ENCODE measurements at regions not wholly inside any gene's neighbourhood (a gene's known extent, or its start where the extent isn't known, plus 50 kb on each side); places are given as distances from the start of the nearest gene placed in this dataset.

GRCh38 chr20:61066526-61066925 is 185.5 kb upstream of the CDH4 start:
- Histone ChIP-seq H3K36me3 (ENCODE audit: insufficient read depth, low read length) (no peaks in the 10 kb centered on the region), H3K9me3 (ENCODE audit: low read length) (no peaks in the 10 kb centered on the region), H3K4me1 (ENCODE audit: insufficient read depth, low read length) (no peaks in the 10 kb centered on the region), H3K4me3 (ENCODE audit: low read length) (no peak overlapping the region), H3K27me3 (ENCODE audit: insufficient read depth, low read length, poor library complexity, severe bottlenecking) (no peaks in the 10 kb centered on the region), H3K27ac (ENCODE audit: low read depth, low read length) (no peak overlapping the region)
- H3K9me3 Mint-ChIP-seq, result peaks cover 0 to 4% (median 0%) of the 10 kb centered on the region in 5 donors
- no peaks in the 10 kb centered on the region for H3K36me3 Mint-ChIP-seq
- no peak overlapping the region for H3K27ac Mint-ChIP-seq
- POLR2A ChIA-PET, result no interaction called here
- no peaks in the 10 kb centered on the region for H3K27me3 Mint-ChIP-seq
- CTCF ChIA-PET, result no interaction called here
- no peak for DNase-seq
- H3K4me3 Mint-ChIP-seq, result no peak overlapping the region
- H3K4me1 Mint-ChIP-seq, result no peaks in the 10 kb centered on the region

- no peak overlapping the region for H3K27ac Mint-ChIP-seq
- H3K4me3 ChIP-seq (ENCODE audit: low read length), result no peak overlapping the region
- no peak overlapping the region for H3K27ac ChIP-seq (ENCODE audit: low read depth, low read length)
- POLR2A ChIA-PET, result no interaction called here
- no peaks in the 10 kb centered on the region for H3K36me3 Mint-ChIP-seq
- H3K4me1 Mint-ChIP-seq, result no peaks in the 10 kb centered on the region
- H3K9me3 ChIP-seq (ENCODE audit: low read length), result no peaks in the 10 kb centered on the region
- H3K27me3 Mint-ChIP-seq, result no peaks in the 10 kb centered on the region
- H3K9me3 Mint-ChIP-seq, result peaks cover 0 to 4% (median 0%) of the 10 kb centered on the region in 5 donors
- DNase-seq, result no peak
- H3K27me3 ChIP-seq (ENCODE audit: insufficient read depth, low read length, poor library complexity, severe bottlenecking), result no peaks in the 10 kb centered on the region
- CTCF ChIA-PET, result no interaction called here
- H3K36me3 ChIP-seq (ENCODE audit: insufficient read depth, low read length), result no peaks in the 10 kb centered on the region
- H3K4me3 Mint-ChIP-seq, result no peak overlapping the region
- no peaks in the 10 kb centered on the region for H3K4me1 ChIP-seq (ENCODE audit: insufficient read depth, low read length)
Observed at GRCh38 chr20:61067221-61067620, 184.8 kb upstream of the CDH4 start.

- Histone ChIP-seq H3K4me3 (ENCODE audit: low read length) (no peak overlapping the region), H3K9me3 (ENCODE audit: low read length) (no peaks in the 10 kb centered on the region), H3K36me3 (ENCODE audit: insufficient read depth, low read length) (no peaks in the 10 kb centered on the region), H3K27ac (ENCODE audit: low read depth, low read length) (no peak overlapping the region), H3K27me3 (ENCODE audit: insufficient read depth, low read length, poor library complexity, severe bottlenecking) (no peaks in the 10 kb centered on the region), H3K4me1 (ENCODE audit: insufficient read depth, low read length) (no peaks in the 10 kb centered on the region)
- Mint-ChIP-seq H3K4me1 (no peaks in the 10 kb centered on the region), H3K9me3 (peaks cover 0 to 4% (median 0%) of the 10 kb centered on the region in 5 donors), H3K4me3 (no peak overlapping the region), H3K36me3 (no peaks in the 10 kb centered on the region), H3K27ac (no peak overlapping the region), H3K27me3 (peaks cover 0 to 4% of the 10 kb centered on the region in 2 donors)
- ChIA-PET POLR2A (no interaction called here), CTCF (no interaction called here)
- DNase-seq, result no peak
Observed at GRCh38 chr20:61072398-61072797, 179.7 kb upstream of the CDH4 start.

- Mint-ChIP-seq H3K4me1 (no peaks in the 10 kb centered on the region), H3K4me3 (no peak overlapping the region), H3K27ac (no peak overlapping the region), H3K36me3 (no peaks in the 10 kb centered on the region), H3K9me3 (peaks cover 0 to 4% (median 0%) of the 10 kb centered on the region in 5 donors), H3K27me3 (peaks cover 0 to 4% of the 10 kb centered on the region in 2 donors)
- no peaks in the 10 kb centered on the region for H3K36me3 ChIP-seq (ENCODE audit: insufficient read depth, low read length)
- H3K4me3 ChIP-seq (ENCODE audit: low read length), result no peak overlapping the region
- H3K27me3 ChIP-seq (ENCODE audit: insufficient read depth, low read length, poor library complexity, severe bottlenecking), result no peaks in the 10 kb centered on the region
- ChIA-PET POLR2A (no interaction called here), CTCF (no interaction called here)
- H3K9me3 ChIP-seq (ENCODE audit: low read length), result no peaks in the 10 kb centered on the region
- H3K27ac ChIP-seq (ENCODE audit: low read depth, low read length), result no peak overlapping the region
- no peaks in the 10 kb centered on the region for H3K4me1 ChIP-seq (ENCODE audit: insufficient read depth, low read length)
- DNase-seq, result no peak
Observed at GRCh38 chr20:61073376-61073775, 178.7 kb upstream of the CDH4 start.

GRCh38 chr20:61082720-61083119 is 169.3 kb upstream of the CDH4 start:
- POLR2A ChIA-PET, result no interaction called here
- no peaks in the 10 kb centered on the region for H3K4me1 Mint-ChIP-seq

GRCh38 chr20:61083431-61083830 is 168.6 kb upstream of the CDH4 start:
- Mint-ChIP-seq H3K27ac (no peak overlapping the region), H3K36me3 (no peaks in the 10 kb centered on the region), H3K4me1 (no peaks in the 10 kb centered on the region), H3K27me3 (peaks cover 3 to 4% of the 10 kb centered on the region in 2 donors), H3K9me3 (peaks cover 0 to 7% (median 2%) of the 10 kb centered on the region in 5 donors), H3K4me3 (no peak overlapping the region)
- Histone ChIP-seq H3K27me3 (ENCODE audit: insufficient read depth, low read length, poor library complexity, severe bottlenecking) (peaks cover 3% of the 10 kb centered on the region), H3K9me3 (ENCODE audit: low read length) (no peaks in the 10 kb centered on the region), H3K36me3 (ENCODE audit: insufficient read depth, low read length) (no peaks in the 10 kb centered on the region), H3K4me3 (ENCODE audit: low read length) (no peak overlapping the region), H3K27ac (ENCODE audit: low read depth, low read length) (no peak overlapping the region), H3K4me1 (ENCODE audit: insufficient read depth, low read length) (no peaks in the 10 kb centered on the region)
- ChIA-PET CTCF (interaction anchor here (1.2 kb wide), 1 partner anchor 9 kb away, joined by 3 read pairs; no protein-coding TSS in a partner anchor), POLR2A (no interaction called here)
- no peak for DNase-seq

More at GRCh38 chr20:61082720-61083119, 169.3 kb upstream of the CDH4 start:
- CTCF ChIA-PET, result interaction anchor here (1.2 kb wide), 1 partner anchor 9 kb away, joined by 3 read pairs; no protein-coding TSS in a partner anchor
- no peaks in the 10 kb centered on the region for H3K36me3 ChIP-seq (ENCODE audit: insufficient read depth, low read length)
- Mint-ChIP-seq H3K27ac (no peak overlapping the region), H3K36me3 (no peaks in the 10 kb centered on the region), H3K4me3 (no peak overlapping the region), H3K27me3 (peaks cover 3 to 4% of the 10 kb centered on the region in 2 donors), H3K9me3 (peaks cover 0 to 7% (median 2%) of the 10 kb centered on the region in 5 donors)
- H3K4me3 ChIP-seq (ENCODE audit: low read length), result no peak overlapping the region
- no peaks in the 10 kb centered on the region for H3K9me3 ChIP-seq (ENCODE audit: low read length)
- H3K27ac ChIP-seq (ENCODE audit: low read depth, low read length), result no peak overlapping the region
- H3K27me3 ChIP-seq (ENCODE audit: insufficient read depth, low read length, poor library complexity, severe bottlenecking), result peaks cover 3% of the 10 kb centered on the region
- no peak for DNase-seq
- no peaks in the 10 kb centered on the region for H3K4me1 ChIP-seq (ENCODE audit: insufficient read depth, low read length)

- no peak overlapping the region for H3K27ac Mint-ChIP-seq
- ChIA-PET POLR2A (no interaction called here), CTCF (interaction anchor here (1.1 to 1.3 kb wide), 2 partner anchors 11 to 26 kb away, joined by 3 read pairs; no protein-coding TSS in a partner anchor)
- DNase-seq, result no peak
- Histone ChIP-seq H3K4me3 (ENCODE audit: low read length) (no peak overlapping the region), H3K4me1 (ENCODE audit: insufficient read depth, low read length) (no peaks in the 10 kb centered on the region), H3K36me3 (ENCODE audit: insufficient read depth, low read length) (no peaks in the 10 kb centered on the region), H3K27ac (ENCODE audit: low read depth, low read length) (no peak overlapping the region), H3K27me3 (ENCODE audit: insufficient read depth, low read length, poor library complexity, severe bottlenecking) (peaks cover 3% of the 10 kb centered on the region), H3K9me3 (ENCODE audit: low read length) (no peaks in the 10 kb centered on the region)
- H3K4me1 Mint-ChIP-seq, result no peaks in the 10 kb centered on the region
- no peaks in the 10 kb centered on the region for H3K36me3 Mint-ChIP-seq
- peaks cover 0 to 7% (median 2%) of the 10 kb centered on the region in 5 donors for H3K9me3 Mint-ChIP-seq
- no peak overlapping the region for H3K4me3 Mint-ChIP-seq
- H3K27me3 Mint-ChIP-seq, result peaks cover 4 to 9% of the 10 kb centered on the region in 2 donors
Observed at GRCh38 chr20:61086031-61086430, 166.0 kb upstream of the CDH4 start.

- H3K27me3 Mint-ChIP-seq, result peaks cover 0 to 10% of the 10 kb centered on the region in 2 donors
- no peaks in the 10 kb centered on the region for H3K36me3 Mint-ChIP-seq
Observed at GRCh38 chr20:61090541-61090940, 161.5 kb upstream of the CDH4 start.

More at GRCh38 chr20:61090541-61090940, 161.5 kb upstream of the CDH4 start:
- H3K36me3 ChIP-seq (ENCODE audit: insufficient read depth, low read length), result no peaks in the 10 kb centered on the region
- no peak for DNase-seq
- H3K4me3 ChIP-seq (ENCODE audit: low read length), result no peak overlapping the region
- H3K27ac Mint-ChIP-seq, result no peak overlapping the region
- ChIA-PET POLR2A (no interaction called here), CTCF (no interaction called here)
- no peaks in the 10 kb centered on the region for H3K9me3 ChIP-seq (ENCODE audit: low read length)
- no peak overlapping the region for H3K27ac ChIP-seq (ENCODE audit: low read depth, low read length)
- H3K4me3 Mint-ChIP-seq, result no peak overlapping the region
- H3K27me3 ChIP-seq (ENCODE audit: insufficient read depth, low read length, poor library complexity, severe bottlenecking), result no peaks in the 10 kb centered on the region
- no peaks in the 10 kb centered on the region for H3K4me1 ChIP-seq (ENCODE audit: insufficient read depth, low read length)
- no peaks in the 10 kb centered on the region for H3K4me1 Mint-ChIP-seq
- peaks cover 12 to 28% (median 19%) of the 10 kb centered on the region in 5 donors for H3K9me3 Mint-ChIP-seq
